HuH-7.5 (cell line): ENCODE measurements at regions not wholly inside any gene's neighbourhood (a gene's known extent, or its start where the extent isn't known, plus 50 kb on each side); places are given as distances from the start of the nearest gene placed in this dataset.

Source experiments
- DNase-seq: peaks from one replicate; pipeline ENCODE4 v3.0.0; 2011; ENCODE audit warnings: low spot score

- no peak for DNase-seq
Measured at GRCh38 chr4:54495091-54495490, 162.7 kb upstream of the KIT start.

- DNase-seq = no peak
Measured at GRCh38 chr4:54495641-54496040, 162.1 kb upstream of the KIT start.

GRCh38 chr4:54496412-54496811 is 161.3 kb upstream of the KIT start:
- DNase-seq = no peak

GRCh38 chr4:54497947-54498346 is 159.8 kb upstream of the KIT start:
- DNase-seq = no peak

GRCh38 chr4:54498661-54499111 is 159.1 kb upstream of the KIT start:
- no peak for DNase-seq

GRCh38 chr4:54499308-54500074 is 158.3 kb upstream of the KIT start:
- no peak for DNase-seq

- no peak for DNase-seq
Measured at GRCh38 chr4:54505362-54505761, 152.4 kb upstream of the KIT start.

- no peak for DNase-seq
Measured at GRCh38 chr4:54505996-54506395, 151.8 kb upstream of the KIT start.

- DNase-seq = no peak
Measured at GRCh38 chr4:54509057-54509456, 148.7 kb upstream of the KIT start.

GRCh38 chr4:54513204-54513603 is 144.6 kb upstream of the KIT start:
- no peak for DNase-seq

GRCh38 chr4:54513741-54514140 is 144.0 kb upstream of the KIT start:
- DNase-seq = no peak

- no peak for DNase-seq
Measured at GRCh38 chr4:54516556-54517215, 141.1 kb upstream of the KIT start.

GRCh38 chr4:54517781-54518444 is 139.8 kb upstream of the KIT start:
- no peak for DNase-seq

- no peak for DNase-seq
Measured at GRCh38 chr4:54525602-54526001, 132.2 kb upstream of the KIT start.

- no peak for DNase-seq
Measured at GRCh38 chr4:54526560-54526959, 131.2 kb upstream of the KIT start.

- DNase-seq = no peak
Measured at GRCh38 chr4:54527532-54527931, 130.2 kb upstream of the KIT start.

- DNase-seq = no peak
Measured at GRCh38 chr4:54539500-54540029, 118.2 kb upstream of the KIT start.

- DNase-seq = no peak
Measured at GRCh38 chr4:54540931-54541330, 116.8 kb upstream of the KIT start.

- no peak for DNase-seq
Measured at GRCh38 chr4:54541426-54542118, 116.2 kb upstream of the KIT start.

- DNase-seq = no peak
Measured at GRCh38 chr4:54542119-54542438, 115.7 kb upstream of the KIT start.

GRCh38 chr4:54542540-54543041 is 115.2 kb upstream of the KIT start:
- no peak for DNase-seq

- DNase-seq = no peak
Measured at GRCh38 chr4:54543088-54543795, 114.5 kb upstream of the KIT start.
